GM18517 (cell line): ENCODE measurements at regions not wholly inside any gene's neighbourhood (a gene's known extent, or its start where the extent isn't known, plus 50 kb on each side); places are given as distances from the start of the nearest gene placed in this dataset.
"Not testable (repeated sequence)": the region's sequence is repeated elsewhere in the genome, so short reads cannot be mapped to it uniquely, and the experiment has no call there.

Experiments
- ATAC-seq: cut with Tn5 transposase; IDR thresholded peaks from one replicate; pipeline ENCODE4 v1.9.1; 2021; ENCODE audit warnings: mild to moderate bottlenecking, moderate library complexity; ENCODE audit not compliant: unreplicated experiment

- ATAC-seq = not testable (repeated sequence)
Measured at GRCh38 chr17:21550031-21550430, 142.3 kb upstream of the KCNJ18 start.

GRCh38 chr17:21551081-21551881, 141.0 kb upstream of the KCNJ18 start:
- no peak for ATAC-seq

- not testable (repeated sequence) for ATAC-seq
Measured at GRCh38 chr17:21558921-21559320, 133.4 kb upstream of the KCNJ18 start.

- ATAC-seq = no peak
Measured at GRCh38 chr17:21564262-21564661, 128.1 kb upstream of the KCNJ18 start.

GRCh38 chr17:21564757-21565156, 127.6 kb upstream of the KCNJ18 start:
- ATAC-seq = not testable (repeated sequence)

- not testable (repeated sequence) for ATAC-seq
Measured at GRCh38 chr17:21570427-21570826, 121.9 kb upstream of the KCNJ18 start.

- ATAC-seq = not testable (repeated sequence)
Measured at GRCh38 chr17:21572148-21572547, 120.2 kb upstream of the KCNJ18 start.

- ATAC-seq = not testable (repeated sequence)
Measured at GRCh38 chr17:21573271-21573960, 118.9 kb upstream of the KCNJ18 start.

GRCh38 chr17:21573961-21574610, 118.2 kb upstream of the KCNJ18 start:
- ATAC-seq = no peak

GRCh38 chr17:21574611-21575255, 117.6 kb upstream of the KCNJ18 start:
- ATAC-seq = not testable (repeated sequence)

GRCh38 chr17:21578783-21579182, 113.5 kb upstream of the KCNJ18 start:
- ATAC-seq = not testable (repeated sequence)

- ATAC-seq = no peak
Measured at GRCh38 chr17:21592774-21593173, 99.5 kb upstream of the KCNJ18 start.

GRCh38 chr17:21593452-21594105, 98.7 kb upstream of the KCNJ18 start:
- ATAC-seq = not testable (repeated sequence)

GRCh38 chr17:21595086-21595485, 97.2 kb upstream of the KCNJ18 start:
- ATAC-seq = no peak

GRCh38 chr17:21602176-21602575, 90.1 kb upstream of the KCNJ18 start:
- ATAC-seq = no peak

GRCh38 chr17:21603292-21603691, 89.0 kb upstream of the KCNJ18 start:
- not testable (repeated sequence) for ATAC-seq

GRCh38 chr17:21611443-21611842, 80.9 kb upstream of the KCNJ18 start:
- ATAC-seq = not testable (repeated sequence)

GRCh38 chr17:21612123-21613070, 79.9 kb upstream of the KCNJ18 start:
- not testable (repeated sequence) for ATAC-seq

GRCh38 chr17:21613071-21613429, 79.3 kb upstream of the KCNJ18 start:
- no peak for ATAC-seq
